ENCODE measurements at regions not wholly inside any gene's neighbourhood (a gene's known extent, or its start where the extent isn't known, plus 50 kb on each side); places are given as distances from the start of the nearest gene placed in this dataset.

DNA sequence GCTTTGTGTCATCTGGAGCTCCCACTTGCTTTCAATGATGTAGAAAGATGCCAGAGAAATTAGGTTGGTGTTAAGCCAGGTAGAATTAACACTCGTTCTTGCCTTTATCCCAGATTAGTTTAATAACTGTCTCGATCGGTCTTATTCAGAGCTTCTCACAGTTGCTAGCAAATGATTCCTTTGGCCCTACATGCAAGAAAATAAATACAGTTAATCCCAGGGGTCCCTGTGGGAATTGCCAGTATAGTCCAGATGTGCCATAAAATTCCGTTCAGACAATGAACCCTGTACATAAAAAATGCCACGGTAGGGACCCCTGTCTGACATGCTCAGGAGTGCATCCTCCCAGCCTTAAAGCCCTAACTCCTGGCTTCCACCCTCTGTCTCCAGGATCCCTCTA lies 207.5 kb downstream of the ARHGAP12 start:
- DNase-seq (ENCODE audit: extremely low read depth in 1 of 11, low read depth in 9 of 11, low spot score in 4 of 11), result no peak

DNA sequence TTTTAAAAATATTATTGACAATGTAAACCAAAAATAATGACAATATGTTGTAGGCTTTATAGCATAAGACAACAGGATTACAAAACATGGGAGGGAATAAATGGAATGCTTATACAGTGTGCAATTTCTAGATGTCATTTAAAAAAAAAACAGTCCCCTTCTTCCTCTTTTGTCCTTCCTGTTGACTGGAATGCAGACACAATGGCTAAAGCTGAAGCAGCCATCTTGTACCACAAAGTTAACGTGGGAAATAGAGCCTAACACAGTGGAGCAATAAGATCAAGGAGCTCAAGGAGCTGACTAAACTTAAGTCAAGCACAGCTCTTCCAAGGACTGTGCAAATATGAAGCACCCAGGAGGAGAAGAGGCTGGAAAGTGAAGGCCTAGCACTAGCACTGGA lies 208.1 kb downstream of the ARHGAP12 start:
- DNase-seq (ENCODE audit: extremely low read depth in 1 of 11, low read depth in 9 of 11, low spot score in 4 of 11), result no peak

DNA sequence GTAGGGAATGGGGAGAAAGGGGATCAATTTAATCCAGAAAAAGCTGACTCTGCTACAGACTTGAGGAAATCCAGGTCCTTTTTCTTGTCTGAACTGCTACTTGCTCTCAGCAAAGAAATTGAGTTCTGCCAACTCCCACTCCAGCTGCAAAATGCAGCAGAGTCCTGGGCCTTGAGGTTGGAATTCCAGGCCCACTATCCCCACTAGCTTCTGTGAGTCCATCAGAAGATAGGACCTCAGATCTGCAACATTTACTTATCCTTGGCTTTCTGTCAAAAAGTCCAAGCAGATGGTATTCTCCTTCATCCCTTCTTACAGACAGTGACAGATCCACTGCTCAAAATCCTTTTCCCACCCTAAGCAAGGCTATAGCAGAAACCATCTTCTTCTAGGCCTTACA lies 219.2 kb downstream of the ARHGAP12 start:
- DNase-seq (ENCODE audit: extremely low read depth in 1 of 11, low read depth in 9 of 11, low spot score in 4 of 11), result no peak

DNA sequence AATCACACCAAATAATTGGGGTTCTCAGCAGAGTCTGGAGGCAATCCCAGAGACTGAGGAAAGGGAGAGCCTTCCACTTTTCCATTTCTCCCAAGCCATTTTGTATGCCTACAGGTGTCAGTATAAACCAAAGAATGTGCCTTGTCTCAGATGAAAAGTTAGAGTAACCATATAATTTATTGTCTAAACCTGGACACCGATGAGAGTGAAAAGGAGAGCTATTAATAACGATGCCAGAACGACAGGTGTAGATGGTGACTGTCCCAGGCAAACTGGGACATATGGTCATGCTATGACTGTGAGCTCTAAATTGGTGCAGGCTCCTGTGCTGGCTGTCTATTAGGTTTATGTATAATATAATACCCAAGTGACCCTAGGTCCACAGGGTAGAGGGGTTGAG lies 219.6 kb downstream of the ARHGAP12 start:
- no peak for DNase-seq (ENCODE audit: extremely low read depth in 1 of 11, low read depth in 9 of 11, low spot score in 4 of 11)

DNA sequence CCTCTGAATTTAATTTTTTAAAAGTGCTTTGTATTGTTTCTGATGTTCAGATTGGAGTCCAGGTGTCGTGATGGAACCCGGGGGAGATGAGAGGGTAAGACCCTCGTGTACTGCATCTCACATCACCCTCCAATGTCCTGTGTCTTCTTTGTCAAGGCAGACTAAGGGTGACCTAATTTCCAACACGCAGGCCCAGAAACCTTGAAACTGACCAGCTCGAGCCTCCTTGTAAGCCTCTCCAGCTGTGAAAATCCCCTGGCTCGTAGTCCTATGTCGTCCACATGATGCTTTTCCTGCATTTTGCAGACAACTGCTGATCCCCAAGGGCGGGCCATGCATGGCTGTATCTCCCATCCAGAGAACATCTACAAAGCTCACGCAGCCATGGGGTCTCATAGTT lies 220.2 kb downstream of the ARHGAP12 start:
- no peak for DNase-seq (ENCODE audit: extremely low read depth in 1 of 11, low read depth in 9 of 11, low spot score in 4 of 11)

DNA sequence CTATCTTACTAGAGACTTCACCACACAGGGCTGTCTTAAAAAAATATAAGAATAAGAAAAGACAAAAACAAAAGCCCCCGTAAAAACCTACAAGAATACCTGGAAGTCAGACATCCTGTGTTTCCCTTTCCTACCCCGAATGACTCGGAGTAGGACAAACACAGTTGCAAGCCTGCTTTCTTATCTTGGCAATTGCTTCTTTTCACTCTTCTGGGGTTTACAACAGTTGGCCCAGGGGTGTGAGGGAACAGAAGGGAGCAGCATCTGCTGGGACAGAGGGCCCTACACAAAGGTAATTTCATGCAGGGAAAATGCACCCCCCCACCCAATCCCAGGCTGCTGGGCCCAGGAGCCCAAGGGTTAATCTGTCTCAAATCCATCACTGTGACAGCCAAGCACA lies 220.6 kb downstream of the ARHGAP12 start:
- DNase-seq (ENCODE audit: extremely low read depth in 1 of 11, low read depth in 9 of 11, low spot score in 4 of 11), result no peak

DNA sequence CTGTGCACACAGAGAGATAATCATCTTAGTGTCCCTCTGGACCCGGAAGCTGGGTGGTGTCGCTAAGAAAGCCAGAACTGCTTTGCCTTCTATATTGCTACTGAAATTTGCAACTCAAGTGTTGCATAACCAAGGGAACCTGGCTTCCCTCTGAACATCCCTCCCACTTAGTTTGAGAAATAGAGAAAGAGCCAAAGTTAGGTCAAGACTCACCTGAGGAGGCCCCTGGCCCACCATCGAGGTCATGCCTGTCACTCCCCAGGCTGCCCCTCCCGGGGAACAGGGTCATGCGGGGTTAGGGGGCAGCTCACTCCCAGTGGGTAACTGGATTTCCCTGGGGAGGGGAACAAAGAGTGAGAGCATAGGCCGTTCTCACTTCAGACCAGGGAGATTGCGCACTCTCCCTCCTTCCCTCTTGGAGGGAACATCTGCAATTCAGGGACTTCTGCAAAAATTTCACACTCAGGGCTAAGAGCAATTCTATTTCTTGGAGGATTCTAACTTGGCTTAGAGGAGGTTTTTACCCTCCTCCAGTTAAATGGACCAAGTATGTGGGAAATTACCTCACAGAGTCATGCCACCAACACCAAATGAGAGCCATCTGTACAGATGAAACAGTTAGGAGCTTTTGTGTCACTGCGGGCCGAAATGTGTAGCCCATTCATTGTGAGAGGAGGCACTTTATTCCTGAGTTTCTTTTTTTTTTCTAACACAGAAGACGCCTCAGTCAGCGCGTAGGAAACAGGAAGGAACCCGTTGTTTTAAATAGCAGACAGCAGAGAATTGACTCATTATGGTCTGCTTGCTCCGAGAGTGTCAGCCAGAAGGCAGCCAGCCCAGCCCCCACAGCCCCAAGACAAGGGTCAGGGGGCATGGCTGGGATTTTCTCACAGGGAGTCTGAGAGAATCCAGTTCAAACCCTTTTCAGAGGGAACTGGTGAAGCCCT lies 221.3 kb downstream of the ARHGAP12 start:
- peak in 5 of 11 donors; percentile 32 to 59 (median 50) for DNase-seq (ENCODE audit: extremely low read depth in 1 of 11, low read depth in 9 of 11, low spot score in 4 of 11)

DNA sequence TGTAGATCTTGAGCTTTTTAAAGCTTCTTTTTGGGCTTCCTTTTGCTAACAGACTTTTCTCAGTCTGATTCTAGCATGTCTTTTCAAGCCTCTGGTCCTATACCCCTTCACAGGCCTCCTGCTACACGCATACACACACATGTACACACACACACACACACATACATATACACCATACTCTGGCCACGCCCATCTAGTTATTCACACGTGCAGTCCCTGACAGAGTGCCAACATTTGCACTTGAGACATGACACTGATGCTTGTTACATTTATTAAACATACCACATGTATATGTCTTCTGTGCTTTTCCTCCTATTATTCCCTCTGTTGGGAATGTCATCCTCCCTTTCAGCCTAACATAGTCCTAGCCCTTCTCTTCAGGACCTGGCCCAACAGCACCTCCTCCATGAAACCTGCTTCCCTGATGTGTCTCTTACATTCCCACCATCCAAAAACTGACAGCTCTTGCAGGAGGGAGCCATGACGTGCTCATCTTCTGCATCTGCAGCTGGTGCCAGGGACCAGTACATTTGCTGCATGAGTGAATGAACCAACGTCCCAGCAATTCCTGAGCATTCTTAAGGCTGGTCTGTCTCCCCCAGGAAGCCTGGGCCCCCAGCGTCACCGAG lies 222.1 kb downstream of the ARHGAP12 start:
- no peak for DNase-seq (ENCODE audit: extremely low read depth in 1 of 11, low read depth in 9 of 11, low spot score in 4 of 11)

DNA sequence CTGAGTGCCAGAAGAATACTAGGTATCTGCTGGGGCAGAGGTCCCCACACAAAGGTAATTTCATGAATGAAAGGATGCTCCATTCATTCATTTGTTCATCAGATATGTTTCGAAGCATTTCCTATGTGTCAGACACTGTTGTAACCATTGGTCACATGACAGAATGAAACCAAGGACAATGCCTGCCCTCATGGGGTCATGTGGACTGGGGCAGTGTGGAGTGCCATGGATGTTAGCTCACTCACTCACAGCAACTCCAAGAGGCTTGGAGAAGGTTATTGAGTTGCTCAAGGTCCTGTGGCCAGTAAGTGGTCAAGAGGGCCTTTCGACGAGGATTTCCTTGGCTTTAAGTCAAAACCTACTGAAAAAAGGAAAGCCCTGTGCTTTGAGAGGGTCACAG lies 223.5 kb downstream of the ARHGAP12 start:
- DNase-seq (ENCODE audit: extremely low read depth in 1 of 11, low read depth in 9 of 11, low spot score in 4 of 11), result no peak

DNA sequence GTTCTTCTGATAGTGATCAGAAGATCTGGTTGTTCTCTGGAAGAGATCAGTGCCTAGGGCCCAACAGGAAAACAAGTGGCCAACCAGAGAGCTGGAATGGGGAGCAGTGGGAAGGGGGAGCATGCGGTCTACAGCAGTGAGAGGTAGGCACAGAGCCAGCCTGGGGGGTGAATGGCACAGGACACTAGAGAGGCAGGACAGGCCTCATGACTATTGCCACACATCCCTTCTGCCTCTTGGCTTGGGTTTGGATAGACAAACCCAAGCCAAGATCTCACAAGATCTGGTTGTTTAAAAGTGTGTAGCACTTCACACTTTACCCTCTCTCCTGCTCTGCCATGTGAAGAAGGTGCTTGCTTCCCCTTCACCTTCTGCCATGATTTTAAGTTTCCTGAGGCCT lies 224.4 kb downstream of the ARHGAP12 start:
- no peak for DNase-seq (ENCODE audit: extremely low read depth in 1 of 11, low read depth in 9 of 11, low spot score in 4 of 11)

DNA sequence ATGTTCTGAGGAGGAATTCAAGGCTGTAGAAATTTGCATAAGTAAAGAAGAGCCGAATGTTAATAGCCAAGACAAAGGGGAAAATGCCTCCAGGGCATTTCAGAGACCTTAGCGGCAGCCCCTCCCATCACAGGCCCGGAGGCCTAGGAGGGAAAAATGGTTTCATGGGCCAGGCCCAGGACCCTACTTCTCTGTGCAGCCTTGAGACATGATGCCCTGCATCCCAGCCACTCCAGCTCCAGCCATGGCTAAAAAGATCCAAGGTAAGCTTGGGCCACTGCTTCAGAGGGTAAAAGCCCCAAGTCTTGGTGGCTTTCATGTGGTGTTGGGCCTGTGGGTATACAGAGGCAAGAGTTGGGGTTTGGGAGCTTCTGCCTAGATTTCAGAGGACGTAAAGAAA lies 225.7 kb downstream of the ARHGAP12 start:
- DNase-seq (ENCODE audit: extremely low read depth in 1 of 11, low read depth in 9 of 11, low spot score in 4 of 11), result no peak

DNA sequence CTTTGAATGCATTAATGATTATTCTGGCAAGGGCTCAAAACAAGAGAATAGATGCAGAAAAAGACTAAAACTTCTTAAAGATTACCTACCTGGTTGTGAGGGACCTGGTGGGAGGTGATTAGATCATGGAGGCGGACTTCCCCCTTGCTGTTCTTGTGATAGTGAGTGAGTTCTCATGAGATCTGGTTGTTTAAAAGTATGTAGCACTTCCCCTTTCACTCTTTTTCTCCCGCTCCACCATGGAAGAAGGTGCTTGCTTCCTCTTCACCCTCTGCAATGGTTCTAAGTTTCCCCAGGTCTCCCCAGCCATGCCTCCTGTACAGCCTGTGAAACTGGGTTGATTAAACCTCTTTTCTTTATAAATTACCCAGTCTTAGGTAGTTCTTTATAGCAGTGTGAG lies 226.6 kb downstream of the ARHGAP12 start:
- no peak for DNase-seq (ENCODE audit: extremely low read depth in 1 of 11, low read depth in 9 of 11, low spot score in 4 of 11)

DNA sequence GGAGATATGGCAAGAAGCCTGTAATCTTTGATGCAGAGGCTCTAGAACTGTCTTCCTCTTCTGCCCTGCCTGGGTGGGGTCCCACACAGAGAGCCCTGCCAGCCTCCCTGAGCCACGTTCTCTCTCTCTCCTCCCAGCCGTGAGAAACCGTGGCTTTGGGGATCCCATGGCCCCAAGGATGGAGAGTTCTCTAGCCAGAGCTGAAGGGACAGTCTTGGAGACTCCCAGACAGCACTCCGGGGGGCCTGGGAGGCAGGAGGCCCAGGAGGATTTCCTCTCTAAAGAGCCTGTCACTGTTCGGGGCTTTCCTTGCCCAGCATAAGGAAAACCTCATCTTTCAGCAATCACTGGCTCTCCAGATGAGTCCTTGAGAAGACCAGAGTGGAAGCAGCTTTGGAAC lies 227.1 kb downstream of the ARHGAP12 start:
- no peak for DNase-seq (ENCODE audit: extremely low read depth in 1 of 11, low read depth in 9 of 11, low spot score in 4 of 11)

DNA sequence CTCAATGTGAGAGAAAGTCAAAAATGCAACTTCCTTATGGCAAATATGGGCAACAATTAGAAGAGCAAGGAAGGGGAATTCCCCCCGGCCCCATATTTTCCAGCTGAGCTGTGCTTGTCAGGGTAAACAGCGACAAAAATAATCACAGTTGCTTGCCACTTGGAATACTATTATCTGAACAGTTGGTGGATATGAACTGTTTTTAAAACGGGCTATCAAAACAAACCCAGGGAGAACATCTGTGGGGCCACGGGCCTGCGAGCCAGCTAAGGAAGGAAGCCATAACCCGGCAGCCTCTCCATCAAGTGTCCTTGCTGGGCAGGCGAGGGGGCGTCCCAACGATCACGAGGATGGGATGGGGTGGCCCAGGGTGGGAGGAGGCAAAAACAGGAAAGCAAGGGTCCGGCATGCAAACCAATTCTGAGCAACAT lies 228.4 kb downstream of the ARHGAP12 start:
- no peak for DNase-seq (ENCODE audit: extremely low read depth in 1 of 11, low read depth in 9 of 11, low spot score in 4 of 11)

DNA sequence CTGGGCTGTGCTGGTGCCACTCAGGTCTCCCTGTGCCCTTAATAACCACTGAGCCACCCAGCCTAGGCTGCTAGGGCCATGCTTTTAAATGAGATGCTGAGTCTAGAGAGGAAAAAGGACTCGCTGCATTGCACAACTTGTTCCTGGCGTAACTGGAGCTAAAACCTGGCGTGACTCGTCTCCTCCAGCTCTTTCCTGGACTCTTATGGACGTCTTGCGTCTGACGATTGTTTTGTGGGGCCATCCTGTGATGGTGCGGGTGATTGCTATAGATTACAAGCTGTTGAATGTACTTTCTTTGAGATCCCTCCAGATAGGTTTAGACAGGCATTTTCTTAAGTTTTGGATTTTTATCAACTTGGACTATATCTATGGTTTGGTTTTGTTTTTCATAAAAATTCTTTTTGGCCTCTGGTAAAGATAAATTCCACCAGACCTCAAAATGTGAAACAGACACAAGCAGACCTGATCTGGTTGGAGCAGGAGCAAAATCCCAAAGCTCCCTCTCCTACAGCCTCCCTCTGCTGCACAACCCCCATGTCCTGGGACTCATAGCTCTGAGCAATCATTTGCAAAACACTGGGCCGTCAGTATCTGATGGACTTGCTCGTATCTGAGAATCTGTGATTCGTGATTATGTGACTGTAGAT lies 230.3 kb downstream of the ARHGAP12 start:
- DNase-seq (ENCODE audit: extremely low read depth in 1 of 11, low read depth in 9 of 11, low spot score in 4 of 11), result no peak

DNA sequence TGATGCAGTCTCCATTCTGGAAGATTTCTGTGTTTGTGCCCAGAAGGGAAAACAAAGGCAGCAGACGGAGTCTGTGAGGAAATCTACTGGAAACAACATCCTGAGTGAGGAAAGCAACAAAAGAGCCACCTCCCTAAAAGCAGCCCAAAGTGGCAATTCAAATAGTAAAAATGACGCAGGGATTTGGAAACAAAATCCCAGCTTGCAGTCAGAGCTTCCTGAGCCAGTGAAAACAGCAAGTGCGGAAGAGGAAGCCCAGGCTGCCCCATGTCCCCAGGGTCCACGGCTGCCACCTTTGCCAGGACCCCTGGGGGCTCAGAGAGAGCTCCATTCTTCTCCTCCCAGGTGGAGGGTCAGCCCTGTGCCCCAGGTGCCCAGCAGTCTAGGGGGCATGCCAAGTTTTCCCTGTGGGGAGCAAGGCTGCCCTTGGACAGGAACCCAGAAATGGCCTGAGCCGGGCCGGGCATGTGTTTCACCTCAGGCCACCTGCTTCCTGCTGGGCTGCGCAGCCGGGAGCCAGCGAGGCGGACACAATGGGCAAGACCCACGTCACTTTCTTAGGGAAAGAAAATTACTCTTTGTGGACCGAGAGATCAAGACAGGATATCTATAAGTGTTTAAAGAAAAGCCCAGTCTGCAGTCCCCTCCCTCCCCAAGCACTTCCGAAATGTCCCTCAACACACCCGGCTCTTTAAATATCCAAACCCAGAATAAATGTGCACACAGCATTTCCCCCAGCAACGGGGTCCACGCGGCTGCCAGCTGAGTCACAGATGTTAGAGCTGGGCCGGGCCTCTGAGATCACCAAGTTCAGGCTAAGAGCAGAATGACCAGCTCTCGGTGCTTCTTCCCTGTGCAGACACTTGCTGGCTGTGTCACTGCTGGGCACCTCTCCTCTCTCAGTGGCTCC lies 231.1 kb downstream of the ARHGAP12 start:
- peak in 2 of 11 donors; percentile 43 to 46 for DNase-seq (ENCODE audit: extremely low read depth in 1 of 11, low read depth in 9 of 11, low spot score in 4 of 11)

DNA sequence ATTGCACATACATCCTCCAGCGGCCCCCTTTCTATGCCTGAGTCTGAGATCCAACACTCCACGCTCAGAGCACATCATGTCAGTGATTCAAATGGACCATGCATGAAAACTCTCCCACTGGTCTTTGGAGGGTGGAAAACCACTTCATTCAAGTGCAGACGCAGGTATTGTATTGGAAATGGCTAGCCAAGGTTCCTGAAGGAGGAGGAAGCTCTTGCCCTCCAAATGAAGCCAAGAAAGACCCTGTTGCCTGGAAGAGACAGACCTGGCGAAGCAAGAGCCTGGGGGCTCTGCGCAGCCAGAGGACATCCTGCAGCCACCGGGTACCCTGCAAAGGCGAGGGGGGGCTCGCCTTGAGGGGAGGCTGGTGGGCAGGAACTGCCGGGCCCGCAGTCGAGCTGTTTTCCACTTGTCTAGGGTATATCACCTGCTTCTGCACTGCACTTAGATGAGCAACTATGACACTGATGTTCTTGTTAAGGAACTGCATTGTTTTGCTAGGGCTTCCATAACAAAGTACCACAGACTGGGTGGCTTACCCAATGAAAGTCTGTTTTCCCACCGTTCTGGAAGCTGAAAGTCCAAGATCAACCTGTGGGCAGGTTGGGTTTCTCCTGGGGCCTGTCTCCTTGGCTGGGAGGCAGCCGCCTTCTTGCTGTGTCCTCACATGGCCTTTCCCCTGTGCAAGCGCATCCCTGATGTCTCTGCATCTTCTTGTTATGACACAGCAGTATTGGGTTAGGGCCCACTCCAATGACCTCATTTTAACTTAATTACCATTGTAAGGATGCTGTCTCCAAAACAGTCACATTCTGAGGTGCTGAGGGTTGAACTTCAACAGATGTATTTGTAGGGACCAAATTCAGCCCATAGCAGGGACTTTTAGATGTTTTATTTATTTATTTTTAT lies 233.4 kb downstream of the ARHGAP12 start:
- DNase-seq (ENCODE audit: extremely low read depth in 1 of 11, low read depth in 9 of 11, low spot score in 4 of 11), result no peak

DNA sequence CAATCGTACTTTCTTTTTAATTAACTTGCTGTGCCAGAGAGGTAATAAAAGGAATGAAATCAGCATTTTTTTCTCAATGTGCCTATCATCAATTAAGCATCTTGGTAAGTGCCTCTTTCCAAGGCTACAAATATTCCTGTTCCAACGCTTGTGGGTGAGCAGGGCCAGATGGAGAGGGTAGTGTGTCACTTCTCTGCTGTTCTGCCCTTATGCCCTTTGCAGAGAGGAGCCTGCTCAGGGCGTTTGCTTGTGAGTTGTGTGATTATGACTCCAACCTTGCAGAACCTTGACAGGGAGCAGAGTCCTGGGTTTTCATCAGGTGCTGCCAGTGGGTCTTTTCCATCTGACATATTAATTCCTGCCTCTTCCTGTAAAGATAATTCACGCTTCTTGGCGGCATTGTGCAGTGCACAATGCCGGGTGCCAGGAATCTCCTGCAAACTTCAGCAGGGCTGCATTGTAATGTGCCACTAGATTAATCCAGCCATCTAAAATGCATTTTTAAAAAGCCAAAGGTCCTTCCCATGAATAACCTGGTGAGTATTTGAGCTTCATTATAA lies 234.4 kb downstream of the ARHGAP12 start:
- DNase-seq (ENCODE audit: extremely low read depth in 1 of 11, low read depth in 9 of 11, low spot score in 4 of 11), result no peak
